Hematopoietic multipotent progenitor cell treated with erythropoietin and hydrocortisone succinate and interleukin-3 and kit ligand, for 6 days (in vitro differentiated cells): ENCODE measurements at regions not wholly inside any gene's neighbourhood (a gene's known extent, or its start where the extent isn't known, plus 50 kb on each side); places are given as distances from the start of the nearest gene placed in this dataset.
A peak's percentile ranks its signal among the peaks of the same experiment; 100 is the strongest.

ENCODE experiments used
- DNase-seq: peaks from one replicate; pipeline ENCODE4 v3.0.0-alpha.2; 2015

GRCh38 chr4:27568236-27568951 lies 707.8 kb downstream of the STIM2 start:
- no peak for DNase-seq

- DNase-seq = no peak
Measured at GRCh38 chr4:27568952-27569319, 708.3 kb downstream of the STIM2 start.

GRCh38 chr4:27574743-27575142 lies 714.1 kb downstream of the STIM2 start:
- no peak for DNase-seq

- DNase-seq = no peak
Measured at GRCh38 chr4:27577951-27578350, 717.3 kb downstream of the STIM2 start.

GRCh38 chr4:27592738-27593137 lies 732.1 kb downstream of the STIM2 start:
- no peak for DNase-seq

- no peak for DNase-seq
Measured at GRCh38 chr4:27594922-27595321, 734.3 kb downstream of the STIM2 start.

GRCh38 chr4:27595571-27596360 lies 735.1 kb downstream of the STIM2 start:
- DNase-seq = no peak

GRCh38 chr4:27602172-27602571 lies 741.5 kb downstream of the STIM2 start:
- DNase-seq = no peak

- no peak for DNase-seq
Measured at GRCh38 chr4:27604692-27605091, 744.1 kb downstream of the STIM2 start.

- no peak for DNase-seq
Measured at GRCh38 chr4:27616166-27616565, 755.5 kb downstream of the STIM2 start.

- no peak for DNase-seq
Measured at GRCh38 chr4:27619435-27619834, 758.8 kb downstream of the STIM2 start.

- no peak for DNase-seq
Measured at GRCh38 chr4:27620886-27621285, 760.2 kb downstream of the STIM2 start.

GRCh38 chr4:27624749-27625148 lies 764.1 kb downstream of the STIM2 start:
- no peak for DNase-seq

- no peak for DNase-seq
Measured at GRCh38 chr4:27628609-27629008, 768.0 kb downstream of the STIM2 start.

GRCh38 chr4:27629532-27630225 lies 769.0 kb downstream of the STIM2 start:
- no peak for DNase-seq

GRCh38 chr4:27635936-27636913 lies 775.6 kb downstream of the STIM2 start:
- DNase-seq = no peak

GRCh38 chr4:27638163-27638915 lies 777.7 kb downstream of the STIM2 start:
- no peak for DNase-seq

GRCh38 chr4:27643101-27643500 lies 782.5 kb downstream of the STIM2 start:
- no peak for DNase-seq

GRCh38 chr4:27648416-27648815 lies 787.8 kb downstream of the STIM2 start:
- no peak for DNase-seq

GRCh38 chr4:27662426-27662825 lies 801.8 kb downstream of the STIM2 start:
- no peak for DNase-seq

GRCh38 chr4:27666943-27667342 lies 806.3 kb downstream of the STIM2 start:
- DNase-seq = peak; percentile 8

GRCh38 chr4:27668001-27668400 lies 807.4 kb downstream of the STIM2 start:
- DNase-seq = no peak
